Sigmoid colon (tissue), 4 donors: ENCODE measurements at regions not wholly inside any gene's neighbourhood (a gene's known extent, or its start where the extent isn't known, plus 50 kb on each side); places are given as distances from the start of the nearest gene placed in this dataset.

ENCODE experiments used
- CTCF ChIP-seq, 4 experiments: fragments of 450-650 bp in 3 of 4; fragments of 200-600 bp in 1 of 4; IDR thresholded peaks; one replicate each; pipeline ENCODE4 v1.5.1; 2016 to 2019; ENCODE audit warnings: antibody characterized with exemption in 4 of 4, mild to moderate bottlenecking in 3 of 4, moderate library complexity in 2 of 4
- EP300 ChIP-seq, 4 donors: sonication (generic); formaldehyde crosslinking; IDR thresholded peaks; one replicate each; pipeline ENCODE4 v1.6.1; 2017; ENCODE audit warnings: antibody characterized with exemption in 4 of 4
- POLR2A ChIP-seq, 2 donors: fragments of 450-650 bp; IDR thresholded peaks; one replicate each; pipeline ENCODE4 v1.6.1; 2016; ENCODE audit warnings: antibody characterized with exemption in 2 of 2, mild to moderate bottlenecking in 2 of 2, moderate library complexity in 2 of 2
- POLR2AphosphoS5 ChIP-seq, 4 donors: sonication (generic); formaldehyde crosslinking; IDR thresholded peaks; one replicate each; pipeline ENCODE4 v1.6.1; 2017; ENCODE audit warnings: antibody characterized with exemption in 4 of 4

GRCh38 chr5:101948615-101949014 lies 347.5 kb downstream of the SLCO4C1 start:
- no peak for TF ChIP-seq CTCF (IDR thresholded peaks at IDR 0.05)
- no peak for TF ChIP-seq EP300 (IDR thresholded peaks at IDR 0.05)
- TF ChIP-seq POLR2A (IDR thresholded peaks at IDR 0.05), result no peak
- TF ChIP-seq POLR2AphosphoS5 (IDR thresholded peaks at IDR 0.05), result no peak
